ENCODE measurements at regions not wholly inside any gene's neighbourhood (a gene's known extent, or its start where the extent isn't known, plus 50 kb on each side); places are given as distances from the start of the nearest gene placed in this dataset.
"Not testable (repeated sequence)": the region's sequence is repeated elsewhere in the genome, so short reads cannot be mapped to it uniquely, and the experiment has no call there.

GRCh38 chr5:103394676-103395075 is 136.1 kb downstream of the MACIR start:
- intact Hi-C loops (cut with DNase I): no loop called here
- DNase-seq (no peak), ATAC-seq (no peak)

GRCh38 chr5:103393101-103393754 is 134.7 kb downstream of the MACIR start:
- ATAC-seq: peak; percentile 67 to 78
- DNase-seq: no peak
- intact Hi-C loops (cut with DNase I): no loop called here

DNA sequence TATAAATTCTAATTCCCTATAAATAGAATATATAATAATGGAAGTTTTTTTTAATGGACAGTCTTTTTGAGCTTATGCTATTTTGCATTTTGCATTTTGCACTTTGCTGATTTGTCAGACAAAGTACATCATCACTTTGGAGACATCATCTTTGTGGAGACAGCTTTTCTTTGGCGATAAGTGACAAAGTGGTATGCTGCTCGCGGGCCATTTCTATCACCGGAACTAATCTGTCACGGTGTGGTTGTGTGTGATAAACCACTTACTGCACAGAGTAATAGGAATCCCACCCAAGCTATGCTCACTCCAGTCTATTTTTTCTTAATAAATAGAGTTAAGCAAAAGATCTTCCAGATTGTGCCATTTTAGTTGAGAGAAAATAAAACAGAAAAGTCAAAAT is 133.1 kb downstream of the MACIR start:
- ATAC-seq (no peak), DNase-seq (no peak)
- intact Hi-C loops (cut with DNase I): no loop called here

DNA sequence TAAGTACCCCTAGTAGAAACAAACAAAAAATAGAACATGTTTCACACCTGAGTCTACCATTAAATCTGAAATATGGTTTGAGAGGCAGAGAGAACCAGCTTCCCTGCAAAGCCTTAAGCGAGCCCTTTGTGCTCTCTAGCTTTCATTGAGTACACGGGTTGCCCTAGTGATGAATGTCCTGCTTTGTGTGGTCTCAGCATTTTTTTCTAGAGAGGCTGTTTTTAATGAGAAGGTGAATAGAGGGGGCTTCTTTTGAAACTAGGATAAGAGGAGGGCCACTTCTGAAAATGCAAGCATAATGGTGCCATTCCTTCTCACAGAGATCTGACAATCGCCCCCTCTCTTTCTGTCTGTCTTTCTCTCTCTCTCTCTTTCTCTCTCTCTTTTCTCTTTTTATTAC is 131.3 kb downstream of the MACIR start:
- DNase-seq (no peak), ATAC-seq (no peak)
- intact Hi-C loops (cut with DNase I): no loop called here

- intact Hi-C loops (cut with DNase I): no loop called here
- ATAC-seq (no peak), DNase-seq (no peak)
Observed at GRCh38 chr5:103389357-103389756, 130.8 kb downstream of the MACIR start.

- intact Hi-C loops (cut with DNase I): no loop called here
- ATAC-seq (no peak), DNase-seq (no peak)
Observed at GRCh38 chr5:103385722-103386121, 127.2 kb downstream of the MACIR start.

GRCh38 chr5:103377638-103378037 is 119.1 kb downstream of the MACIR start:
- DNase-seq; ATAC-seq; intact Hi-C loops (cut with DNase I): not testable (repeated sequence)

- intact Hi-C loops (cut with DNase I): no loop called here
- ATAC-seq: no peak
- no peak for DNase-seq
Observed at GRCh38 chr5:103375863-103376591, 117.5 kb downstream of the MACIR start.

GRCh38 chr5:103375350-103375749 is 116.8 kb downstream of the MACIR start:
- intact Hi-C loops (cut with DNase I): no loop called here
- no peak for ATAC-seq
- no peak for DNase-seq

- ATAC-seq: no peak
- intact Hi-C loops (cut with DNase I): no loop called here
- no peak for DNase-seq
Observed at GRCh38 chr5:103374473-103374963, 116.0 kb downstream of the MACIR start.

DNA sequence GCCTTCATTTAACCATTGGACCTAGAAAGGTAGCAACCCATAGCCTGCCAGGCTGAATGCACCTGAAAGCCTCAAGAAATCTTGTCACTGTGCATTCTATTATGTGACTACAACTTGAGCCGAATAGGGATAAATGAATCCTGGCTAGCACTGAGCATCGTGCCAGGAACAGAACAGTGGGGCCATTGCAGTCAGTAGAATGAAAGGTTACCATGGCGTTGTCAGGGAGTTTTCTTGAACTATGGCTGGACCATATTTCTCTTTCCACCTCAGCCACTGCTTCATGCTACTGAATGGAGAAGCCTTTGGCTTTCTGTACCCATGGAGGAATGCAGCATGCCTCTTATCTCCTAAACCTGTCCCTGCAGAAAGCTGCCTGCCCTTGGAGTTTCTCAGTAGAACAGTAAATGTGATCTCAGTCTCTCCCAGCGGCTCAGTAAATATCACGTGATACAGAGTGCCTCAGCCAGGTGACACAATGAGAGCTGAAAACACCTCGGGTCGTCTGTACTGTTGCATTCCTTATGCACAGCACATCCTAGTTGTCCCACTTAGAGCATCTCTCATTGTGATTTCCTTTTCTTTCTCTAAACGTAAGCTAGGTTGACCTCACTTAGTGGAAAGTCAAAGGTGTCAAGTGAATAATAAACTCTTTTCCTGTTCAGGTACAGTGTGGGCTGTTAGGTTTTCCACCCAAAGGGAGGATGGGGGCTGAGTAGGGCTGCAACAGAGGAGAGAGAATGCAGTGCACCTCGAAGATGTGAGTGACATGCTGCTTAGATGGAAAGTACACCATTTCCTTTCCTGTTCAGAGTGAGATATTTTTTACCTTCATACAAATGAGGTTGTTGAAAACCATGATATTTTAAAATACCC is 115.3 kb downstream of the MACIR start:
- intact Hi-C loops (cut with DNase I): no loop called here
- ATAC-seq (no peak), DNase-seq (no peak)

- ATAC-seq (no peak), DNase-seq (no peak)
- intact Hi-C loops (cut with DNase I): no loop called here
Observed at GRCh38 chr5:103371046-103371607, 112.6 kb downstream of the MACIR start.

DNA sequence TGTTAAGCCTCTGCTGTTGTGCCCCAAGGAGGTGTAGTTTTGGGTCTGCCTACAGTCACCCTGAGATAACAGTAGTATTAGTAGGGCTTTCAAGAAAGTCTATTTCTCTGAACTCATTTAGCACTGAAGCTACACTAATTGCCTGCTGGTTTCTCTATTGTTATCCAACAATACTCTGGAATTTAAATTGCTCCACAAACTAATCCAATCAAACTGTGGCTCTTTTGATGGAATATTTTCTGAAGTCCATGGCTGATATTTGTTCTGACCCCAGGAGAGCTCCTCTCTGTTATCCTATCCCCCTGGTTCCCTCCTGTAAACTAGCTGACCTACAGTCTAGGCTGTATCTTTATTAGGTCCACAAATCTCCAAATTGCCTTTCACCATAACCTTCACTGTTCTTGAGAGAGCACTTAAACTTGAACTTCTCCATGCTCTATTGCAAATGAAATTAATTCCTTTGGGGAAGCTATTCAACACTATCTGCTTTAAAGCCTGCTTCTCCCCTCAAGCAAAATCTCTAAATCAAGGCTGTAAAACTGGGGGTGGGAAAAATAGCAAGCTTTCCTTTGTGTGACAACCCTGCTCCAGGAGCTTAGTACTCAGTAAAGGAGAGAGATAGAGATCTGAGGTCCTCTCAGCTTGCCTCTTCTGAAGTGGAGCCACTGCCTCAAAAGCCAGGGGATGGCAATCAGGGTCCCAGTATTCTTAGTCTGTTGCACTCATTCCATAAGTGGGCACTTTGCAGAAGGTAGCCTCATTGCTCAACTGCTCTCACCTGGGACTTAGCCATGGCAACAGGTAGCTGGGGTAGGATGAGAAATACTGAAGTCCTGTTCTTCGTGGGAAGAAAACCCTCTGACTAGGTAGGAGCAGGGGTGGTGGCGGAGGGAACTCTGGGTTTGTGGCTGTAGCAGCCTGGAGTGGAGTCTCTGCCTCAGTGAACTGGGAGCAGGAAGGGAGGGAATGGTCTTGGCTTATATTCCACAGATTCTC is 110.9 kb downstream of the MACIR start:
- intact Hi-C loops (cut with DNase I): no loop called here
- DNase-seq (no peak), ATAC-seq (no peak)

- ATAC-seq (no peak), DNase-seq (no peak)
- intact Hi-C loops (cut with DNase I): no loop called here
Observed at GRCh38 chr5:103367702-103368101, 109.1 kb downstream of the MACIR start.

DNA sequence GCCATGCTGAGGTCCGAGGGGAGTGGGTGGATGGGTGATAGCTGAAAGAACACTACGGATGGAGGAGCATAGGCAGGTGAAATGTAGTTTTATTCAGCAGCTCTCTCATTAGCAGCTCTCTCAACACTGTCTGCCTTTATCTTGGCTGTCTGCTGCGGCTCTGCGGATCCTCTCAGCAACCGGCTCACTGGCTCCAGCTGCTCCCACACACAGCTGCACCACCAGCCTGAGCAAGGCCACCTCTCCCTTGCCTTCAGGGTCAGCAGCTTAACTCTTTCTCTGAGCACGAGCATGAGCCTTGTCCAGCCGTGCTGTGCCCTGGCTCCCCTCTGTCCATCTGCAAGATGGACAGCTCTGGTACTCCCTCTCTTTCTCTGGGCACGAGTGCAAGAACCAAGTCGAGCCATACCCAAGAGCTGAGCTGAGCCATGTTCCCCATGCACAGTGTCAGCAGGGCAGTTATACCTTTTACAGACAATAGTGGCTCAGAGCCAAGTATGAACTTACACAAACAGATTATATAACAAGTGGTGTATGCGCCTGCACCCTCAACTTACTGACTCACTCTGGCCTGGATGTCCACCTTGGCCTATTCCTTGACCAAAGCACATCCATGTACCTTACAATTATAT is 108.5 kb downstream of the MACIR start:
- intact Hi-C loops (cut with DNase I): no loop called here
- no peak for ATAC-seq
- DNase-seq: no peak

- DNase-seq (no peak), ATAC-seq (no peak)
- intact Hi-C loops (cut with DNase I): no loop called here
Observed at GRCh38 chr5:103364074-103364473, 105.5 kb downstream of the MACIR start.

DNA sequence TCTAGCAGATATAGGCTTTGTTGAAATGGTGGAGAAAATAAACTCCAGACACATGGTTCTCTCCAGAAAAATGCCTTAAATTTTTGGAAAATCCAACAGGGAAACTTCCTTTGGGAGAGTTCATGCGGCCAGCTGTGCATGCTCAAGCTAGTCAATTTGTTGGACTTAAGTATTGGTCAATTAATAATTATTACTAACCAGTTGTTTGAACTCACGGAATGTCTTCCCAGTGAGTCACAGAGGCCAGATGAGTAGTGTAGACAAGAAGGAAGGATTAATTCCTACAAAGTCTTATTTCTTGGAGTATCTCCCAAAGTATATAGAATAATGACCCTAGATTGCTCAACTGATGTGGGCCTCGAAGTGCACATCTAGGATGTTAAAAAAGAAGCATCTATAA is 103.6 kb downstream of the MACIR start:
- intact Hi-C loops (cut with DNase I): no loop called here
- no peak for ATAC-seq
- DNase-seq: no peak

- intact Hi-C loops (cut with DNase I): no loop called here
- no peak for DNase-seq
- no peak for ATAC-seq
Observed at GRCh38 chr5:103360475-103360874, 101.9 kb downstream of the MACIR start.

All from left cardiac atrium (tissue), 4 donors.